ENCODE measurements at regions not wholly inside any gene's neighbourhood (a gene's known extent, or its start where the extent isn't known, plus 50 kb on each side); places are given as distances from the start of the nearest gene placed in this dataset.
"Not testable (repeated sequence)": the region's sequence is repeated elsewhere in the genome, so short reads cannot be mapped to it uniquely, and the experiment has no call there.

DNA sequence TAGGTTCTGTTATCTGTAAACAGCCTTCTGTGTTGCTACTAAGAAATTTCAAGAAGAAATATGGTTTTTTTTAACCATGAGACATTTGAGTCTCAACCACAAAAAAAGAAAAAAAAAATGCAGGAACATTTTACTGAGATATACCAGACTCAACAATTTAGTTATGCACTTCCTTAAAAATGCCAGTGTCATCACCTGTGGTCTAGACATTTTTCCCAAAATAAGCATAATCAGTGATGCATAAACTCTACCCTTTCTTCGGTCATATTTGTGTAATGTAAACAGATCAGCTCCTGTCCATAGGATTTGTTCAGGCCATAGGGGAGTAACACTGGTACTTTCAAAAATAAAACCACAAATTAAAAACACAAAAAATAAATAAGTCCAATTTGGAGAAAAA, 122.6 kb upstream of the TNFSF4 start:
- DNase-seq (no peak), FAIRE-seq (no peak)
- Histone ChIP-seq H3K9me3 (ENCODE audit: control insufficient read depth in 2 of 3, insufficient read depth in 1 of 3, low read length in 3 of 3) (no peaks in the 10 kb centered on the region), H3K27ac (ENCODE audit: low read depth in 2 of 2, low read length in 2 of 2) (no peak overlapping the region), H3K4me3 (ENCODE audit: low read length in 3 of 3) (no peak overlapping the region), H3K27me3 (ENCODE audit: control insufficient read depth, insufficient read depth, low read length) (no peaks in the 10 kb centered on the region), H3K4me1 (ENCODE audit: control insufficient read depth in 2 of 3, insufficient read depth in 2 of 3, low read depth in 1 of 3, low read length in 3 of 3) (no peaks in the 10 kb centered on the region), H3K9ac (ENCODE audit: low read length in 3 of 3) (no peak overlapping the region), H3K36me3 (ENCODE audit: control insufficient read depth in 2 of 3, insufficient read depth in 3 of 3, low read length in 3 of 3) (no peaks in the 10 kb centered on the region)
- intact Hi-C loops (cut with DNase I) = no loop called here
- TF ChIP-seq, protein P1, sequence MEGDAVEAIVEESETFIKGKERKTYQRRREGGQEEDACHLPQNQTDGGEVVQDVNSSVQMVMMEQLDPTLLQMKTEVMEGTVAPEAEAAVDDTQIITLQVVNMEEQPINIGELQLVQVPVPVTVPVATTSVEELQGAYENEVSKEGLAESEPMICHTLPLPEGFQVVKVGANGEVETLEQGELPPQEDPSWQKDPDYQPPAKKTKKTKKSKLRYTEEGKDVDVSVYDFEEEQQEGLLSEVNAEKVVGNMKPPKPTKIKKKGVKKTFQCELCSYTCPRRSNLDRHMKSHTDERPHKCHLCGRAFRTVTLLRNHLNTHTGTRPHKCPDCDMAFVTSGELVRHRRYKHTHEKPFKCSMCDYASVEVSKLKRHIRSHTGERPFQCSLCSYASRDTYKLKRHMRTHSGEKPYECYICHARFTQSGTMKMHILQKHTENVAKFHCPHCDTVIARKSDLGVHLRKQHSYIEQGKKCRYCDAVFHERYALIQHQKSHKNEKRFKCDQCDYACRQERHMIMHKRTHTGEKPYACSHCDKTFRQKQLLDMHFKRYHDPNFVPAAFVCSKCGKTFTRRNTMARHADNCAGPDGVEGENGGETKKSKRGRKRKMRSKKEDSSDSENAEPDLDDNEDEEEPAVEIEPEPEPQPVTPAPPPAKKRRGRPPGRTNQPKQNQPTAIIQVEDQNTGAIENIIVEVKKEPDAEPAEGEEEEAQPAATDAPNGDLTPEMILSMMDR (IDR thresholded peaks at IDR 0.05; ENCODE audit: borderline replicate concordance, extremely low read depth, insufficient read depth) = no peak

DNA sequence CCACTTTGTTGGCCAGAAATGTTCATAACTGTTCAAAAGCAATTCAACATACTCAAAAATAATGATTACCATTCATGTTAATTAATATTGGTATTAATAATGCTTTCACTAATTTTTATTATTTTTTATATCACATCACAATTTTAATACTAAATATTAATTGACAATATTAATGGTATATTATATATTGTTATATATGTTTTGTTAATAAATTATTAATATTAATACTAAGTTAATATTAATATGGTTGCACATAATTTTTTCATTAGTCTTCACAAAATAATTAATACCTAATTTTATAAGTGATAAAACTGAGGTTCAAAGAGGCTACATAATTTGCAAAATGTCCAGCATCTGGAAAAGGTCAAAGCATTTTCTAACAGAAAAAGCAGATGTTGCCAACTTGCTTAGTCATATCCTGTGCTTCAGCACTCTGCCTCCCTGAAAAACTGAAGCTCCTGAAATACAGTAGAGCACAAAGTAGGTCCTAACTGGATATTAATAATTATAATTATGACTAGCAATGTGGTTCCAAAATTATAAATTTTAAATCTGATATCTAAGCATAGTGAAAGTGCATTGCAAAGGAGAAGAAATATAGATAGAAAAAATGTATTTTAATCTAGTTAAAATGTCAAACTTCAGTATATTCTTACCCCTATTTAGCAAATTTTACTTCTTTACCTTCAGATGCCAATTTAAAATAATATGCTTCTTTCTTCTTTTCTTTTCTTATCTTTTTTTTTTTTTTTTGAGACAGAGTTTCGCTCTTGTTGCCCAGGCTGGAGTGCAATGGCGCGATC, 123.2 kb upstream of the TNFSF4 start:
- H3K4me1 ChIP-seq (ENCODE audit: control insufficient read depth in 2 of 3, insufficient read depth in 2 of 3, low read depth in 1 of 3, low read length in 3 of 3) = no peaks in the 10 kb centered on the region
- no peak overlapping the region for H3K4me3 ChIP-seq (ENCODE audit: low read length in 3 of 3)
- H3K9me3 ChIP-seq (ENCODE audit: control insufficient read depth in 2 of 3, insufficient read depth in 1 of 3, low read length in 3 of 3) = no peaks in the 10 kb centered on the region
- FAIRE-seq (peak; percentile 76), DNase-seq (peak in 1 of 5 donors; percentile 2)
- no peaks in the 10 kb centered on the region for H3K36me3 ChIP-seq (ENCODE audit: control insufficient read depth in 2 of 3, insufficient read depth in 3 of 3, low read length in 3 of 3)
- intact Hi-C loops (cut with DNase I) = no loop called here
- H3K27ac ChIP-seq (ENCODE audit: low read depth in 2 of 2, low read length in 2 of 2) = no peak overlapping the region
- H3K27me3 ChIP-seq (ENCODE audit: control insufficient read depth, insufficient read depth, low read length) = no peaks in the 10 kb centered on the region
- TF ChIP-seq, protein P1 (IDR thresholded peaks at IDR 0.05; ENCODE audit: borderline replicate concordance, extremely low read depth, insufficient read depth) = no peak
- no peak overlapping the region for H3K9ac ChIP-seq (ENCODE audit: low read length in 3 of 3)

DNA sequence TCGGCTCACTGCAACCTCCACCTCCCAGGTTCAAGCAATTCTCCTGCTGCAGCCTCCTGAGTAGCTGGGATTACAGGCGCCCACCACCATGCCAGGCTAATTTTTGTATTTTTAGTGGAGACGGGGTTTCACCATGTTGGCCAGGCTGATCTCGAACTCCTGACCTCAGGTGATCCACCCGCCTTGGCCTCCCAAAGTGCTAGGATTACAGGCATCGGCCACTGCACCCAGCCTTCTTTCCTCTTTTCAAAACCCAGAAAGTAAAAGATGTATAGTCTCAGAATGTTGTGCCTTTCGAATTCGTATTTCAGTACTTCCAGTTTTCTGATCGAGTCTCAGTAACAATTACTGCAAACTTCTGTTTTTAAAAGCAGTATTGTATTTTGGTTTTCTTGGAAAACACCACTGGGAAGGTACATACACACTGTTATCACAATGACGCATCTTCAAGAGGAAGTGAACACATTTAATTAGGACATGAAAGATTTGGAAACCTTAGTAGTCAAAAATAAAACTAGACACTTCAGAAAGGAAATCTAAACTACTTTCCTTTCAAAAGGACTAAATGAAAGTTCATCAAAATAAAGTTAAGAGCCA, 123.9 kb upstream of the TNFSF4 start:
- intact Hi-C loops (cut with DNase I); H3K9me3 ChIP-seq (ENCODE audit: control insufficient read depth in 2 of 3, insufficient read depth in 1 of 3, low read length in 3 of 3); H3K27ac ChIP-seq (ENCODE audit: low read depth in 2 of 2, low read length in 2 of 2); H3K36me3 ChIP-seq (ENCODE audit: control insufficient read depth in 2 of 3, insufficient read depth in 3 of 3, low read length in 3 of 3); FAIRE-seq; H3K4me3 ChIP-seq (ENCODE audit: low read length in 3 of 3); H3K27me3 ChIP-seq (ENCODE audit: control insufficient read depth, insufficient read depth, low read length); H3K4me1 ChIP-seq (ENCODE audit: control insufficient read depth in 2 of 3, insufficient read depth in 2 of 3, low read depth in 1 of 3, low read length in 3 of 3); H3K9ac ChIP-seq (ENCODE audit: low read length in 3 of 3): not testable (repeated sequence)
- peak in 1 of 5 donors; percentile 1 for DNase-seq

DNA sequence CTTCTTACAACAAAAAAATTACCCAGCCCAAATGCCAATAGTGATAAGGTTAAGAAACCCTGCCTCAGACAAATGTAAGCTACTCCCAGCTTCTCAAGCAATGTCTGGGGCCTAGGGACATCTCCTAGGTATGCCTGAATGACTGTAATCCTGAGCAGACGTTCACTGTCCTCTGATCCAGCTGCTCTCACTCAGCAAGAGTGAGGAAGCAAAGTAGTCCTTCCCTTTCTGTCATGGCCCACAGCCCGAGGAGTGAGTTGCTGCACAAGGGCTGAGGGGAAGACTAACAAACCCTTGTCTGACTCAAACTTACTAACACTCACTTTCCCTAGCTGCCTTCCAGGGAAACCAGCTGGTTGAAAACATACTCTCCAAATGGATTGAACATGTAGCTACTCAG, 124.9 kb upstream of the TNFSF4 start:
- TF ChIP-seq, protein P1 (IDR thresholded peaks at IDR 0.05; ENCODE audit: borderline replicate concordance, extremely low read depth, insufficient read depth) = no peak
- no peak for FAIRE-seq
- no peaks in the 10 kb centered on the region for H3K27me3 ChIP-seq (ENCODE audit: control insufficient read depth, insufficient read depth, low read length)
- no peak for DNase-seq
- intact Hi-C loops (cut with DNase I) = no loop called here
- no peaks in the 10 kb centered on the region for H3K9me3 ChIP-seq (ENCODE audit: control insufficient read depth in 2 of 3, insufficient read depth in 1 of 3, low read length in 3 of 3)
- no peaks in the 10 kb centered on the region for H3K36me3 ChIP-seq (ENCODE audit: control insufficient read depth in 2 of 3, insufficient read depth in 3 of 3, low read length in 3 of 3)
- H3K27ac ChIP-seq (ENCODE audit: low read depth in 2 of 2, low read length in 2 of 2) = no peak overlapping the region
- H3K4me1 ChIP-seq (ENCODE audit: control insufficient read depth in 2 of 3, insufficient read depth in 2 of 3, low read depth in 1 of 3, low read length in 3 of 3) = no peaks in the 10 kb centered on the region
- no peak overlapping the region for H3K4me3 ChIP-seq (ENCODE audit: low read length in 3 of 3)
- H3K9ac ChIP-seq (ENCODE audit: low read length in 3 of 3) = no peak overlapping the region

Data from kidney (tissue), 13 donors.